ENCODE measurements at regions not wholly inside any gene's neighbourhood (a gene's known extent, or its start where the extent isn't known, plus 50 kb on each side); places are given as distances from the start of the nearest gene placed in this dataset.

GRCh38 chr1:115547696-115548095 is 94.1 kb upstream of the VANGL1 start:
- DNase-seq, result no peak
- no peaks in the 10 kb centered on the region for H3K9me3 Mint-ChIP-seq (ENCODE audit: unreplicated experiment)
- no peak for TF ChIP-seq CTCF (IDR thresholded peaks at IDR 0.05; ENCODE audit: insufficient read depth in 1 of 2, low read depth in 1 of 2, low read length in 1 of 2, severe bottlenecking in 1 of 2, unreplicated experiment in 1 of 2)
- H3K36me3 Mint-ChIP-seq (ENCODE audit: insufficient read depth, unreplicated experiment), result no peaks in the 10 kb centered on the region
- intact Hi-C loops (cut with micrococcal nuclease; ENCODE audit: unreplicated experiment), result no loop called here
- H3K36me3 ChIP-seq (ENCODE audit: control insufficient read depth, insufficient read depth, low read length), result no peaks in the 10 kb centered on the region
- H3K9me3 ChIP-seq, result no peaks in the 10 kb centered on the region
- POLR2A ChIA-PET, result no interaction called here
- peaks cover 18% of the 10 kb centered on the region for H3K4me1 ChIP-seq
- H3K4me3 Mint-ChIP-seq (ENCODE audit: unreplicated experiment), result no peak overlapping the region
- no TSS peak for BruUV-seq (replicated peaks)
- no peaks in the 10 kb centered on the region for H3K27me3 ChIP-seq (replicated peaks; ENCODE audit: control insufficient read depth, insufficient read depth, low read length)
- H3K27me3 Mint-ChIP-seq (ENCODE audit: insufficient read depth, unreplicated experiment), result no peaks in the 10 kb centered on the region
- no peak overlapping the region for H3K4me3 ChIP-seq (ENCODE audit: low read depth, low read length)
- no peak overlapping the region for H3K27ac Mint-ChIP-seq (ENCODE audit: unreplicated experiment)
- peaks cover 12% of the 10 kb centered on the region for H3K4me1 Mint-ChIP-seq (ENCODE audit: low read depth, unreplicated experiment)
- CTCF ChIA-PET, result interaction anchor here (1.5 kb wide), 1 partner anchor 48 kb away, joined by 4 read pairs; no protein-coding TSS in a partner anchor

GRCh38 chr1:115546846-115547245 is 94.9 kb upstream of the VANGL1 start:
- H3K4me3 Mint-ChIP-seq (ENCODE audit: unreplicated experiment), result no peak overlapping the region
- no peaks in the 10 kb centered on the region for H3K27me3 ChIP-seq (replicated peaks; ENCODE audit: control insufficient read depth, insufficient read depth, low read length)
- peaks cover 18% of the 10 kb centered on the region for H3K4me1 ChIP-seq
- POLR2A ChIA-PET, result no interaction called here
- H3K27ac Mint-ChIP-seq (ENCODE audit: unreplicated experiment), result no peak overlapping the region
- BruUV-seq (replicated peaks), result no TSS peak
- H3K36me3 Mint-ChIP-seq (ENCODE audit: insufficient read depth, unreplicated experiment), result no peaks in the 10 kb centered on the region
- no peaks in the 10 kb centered on the region for H3K27me3 Mint-ChIP-seq (ENCODE audit: insufficient read depth, unreplicated experiment)
- DNase-seq, result no peak
- intact Hi-C loops (cut with micrococcal nuclease; ENCODE audit: unreplicated experiment), result loop anchor here (1.0 kb wide), 1 partner anchor 48 kb away; no protein-coding TSS in a partner anchor
- CTCF ChIA-PET, result interaction anchor here (1.5 kb wide), 1 partner anchor 49 kb away, joined by 4 read pairs; no protein-coding TSS in a partner anchor
- no peaks in the 10 kb centered on the region for H3K36me3 ChIP-seq (ENCODE audit: control insufficient read depth, insufficient read depth, low read length)
- no peaks in the 10 kb centered on the region for H3K9me3 ChIP-seq
- no peaks in the 10 kb centered on the region for H3K9me3 Mint-ChIP-seq (ENCODE audit: unreplicated experiment)
- no peak for TF ChIP-seq CTCF (IDR thresholded peaks at IDR 0.05; ENCODE audit: insufficient read depth in 1 of 2, low read depth in 1 of 2, low read length in 1 of 2, severe bottlenecking in 1 of 2, unreplicated experiment in 1 of 2)
- peaks cover 12% of the 10 kb centered on the region for H3K4me1 Mint-ChIP-seq (ENCODE audit: low read depth, unreplicated experiment)
- H3K4me3 ChIP-seq (ENCODE audit: low read depth, low read length), result no peak overlapping the region

GRCh38 chr1:115545791-115546733 is 95.7 kb upstream of the VANGL1 start:
- Histone ChIP-seq H3K36me3 (ENCODE audit: control insufficient read depth, insufficient read depth, low read length) (no peaks in the 10 kb centered on the region), H3K9me3 (no peaks in the 10 kb centered on the region), H3K4me1 (peaks cover 18% of the 10 kb centered on the region), H3K27me3 (replicated peaks; ENCODE audit: control insufficient read depth, insufficient read depth, low read length) (no peaks in the 10 kb centered on the region), H3K4me3 (ENCODE audit: low read depth, low read length) (no peak overlapping the region)
- Mint-ChIP-seq H3K27me3 (ENCODE audit: insufficient read depth, unreplicated experiment) (no peaks in the 10 kb centered on the region), H3K27ac (ENCODE audit: unreplicated experiment) (peak overlapping the region; percentile 92), H3K9me3 (ENCODE audit: unreplicated experiment) (no peaks in the 10 kb centered on the region), H3K4me3 (ENCODE audit: unreplicated experiment) (no peak overlapping the region), H3K36me3 (ENCODE audit: insufficient read depth, unreplicated experiment) (no peaks in the 10 kb centered on the region), H3K4me1 (ENCODE audit: low read depth, unreplicated experiment) (peaks cover 12% of the 10 kb centered on the region)
- POLR2A ChIA-PET, result no interaction called here
- CTCF ChIA-PET, result interaction anchor here (1.5 kb wide), 1 partner anchor 49 kb away, joined by 4 read pairs; no protein-coding TSS in a partner anchor
- BruUV-seq (replicated peaks), result no TSS peak
- intact Hi-C loops (cut with micrococcal nuclease; ENCODE audit: unreplicated experiment), result loop anchor here (1.0 kb wide), 1 partner anchor 49 kb away; no protein-coding TSS in a partner anchor
- TF ChIP-seq CTCF (IDR thresholded peaks at IDR 0.05; ENCODE audit: insufficient read depth in 1 of 2, low read depth in 1 of 2, low read length in 1 of 2, severe bottlenecking in 1 of 2, unreplicated experiment in 1 of 2), result peak; percentile 27 to 58
- DNase-seq, result peak; percentile 70 to 81

Data from Caco-2 (cell line).